ENCODE measurements at regions not wholly inside any gene's neighbourhood (a gene's known extent, or its start where the extent isn't known, plus 50 kb on each side); places are given as distances from the start of the nearest gene placed in this dataset.

- TF ChIP-seq, protein P1, sequence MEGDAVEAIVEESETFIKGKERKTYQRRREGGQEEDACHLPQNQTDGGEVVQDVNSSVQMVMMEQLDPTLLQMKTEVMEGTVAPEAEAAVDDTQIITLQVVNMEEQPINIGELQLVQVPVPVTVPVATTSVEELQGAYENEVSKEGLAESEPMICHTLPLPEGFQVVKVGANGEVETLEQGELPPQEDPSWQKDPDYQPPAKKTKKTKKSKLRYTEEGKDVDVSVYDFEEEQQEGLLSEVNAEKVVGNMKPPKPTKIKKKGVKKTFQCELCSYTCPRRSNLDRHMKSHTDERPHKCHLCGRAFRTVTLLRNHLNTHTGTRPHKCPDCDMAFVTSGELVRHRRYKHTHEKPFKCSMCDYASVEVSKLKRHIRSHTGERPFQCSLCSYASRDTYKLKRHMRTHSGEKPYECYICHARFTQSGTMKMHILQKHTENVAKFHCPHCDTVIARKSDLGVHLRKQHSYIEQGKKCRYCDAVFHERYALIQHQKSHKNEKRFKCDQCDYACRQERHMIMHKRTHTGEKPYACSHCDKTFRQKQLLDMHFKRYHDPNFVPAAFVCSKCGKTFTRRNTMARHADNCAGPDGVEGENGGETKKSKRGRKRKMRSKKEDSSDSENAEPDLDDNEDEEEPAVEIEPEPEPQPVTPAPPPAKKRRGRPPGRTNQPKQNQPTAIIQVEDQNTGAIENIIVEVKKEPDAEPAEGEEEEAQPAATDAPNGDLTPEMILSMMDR (IDR thresholded peaks at IDR 0.05): no peak
- TF ChIP-seq POLR2A (IDR thresholded peaks at IDR 0.05) (no peak), EP300 (IDR thresholded peaks at IDR 0.05; ENCODE audit: low read depth) (no peak), POLR2AphosphoS5 (IDR thresholded peaks at IDR 0.05) (no peak)
- H3K4me3 ChIP-seq: no peak overlapping the region
- WGBS, 2 donors (ENCODE audit: low coverage in 1 of 2): 60 to 74% methylated on average over 1 to 3 of the region's 3 CpGs
- no peaks in the 10 kb centered on the region for H3K4me1 ChIP-seq
- intact Hi-C loops (cut with DNase I; ENCODE audit: low total_unique reads) (no loop called here), in situ Hi-C loops (cut with MboI; ENCODE audit: low pct_ligation_motif_present in 1 of 4, low pct_unique_long_range_greater_than_20kb in 1 of 4, low sequenced_read_pairs in 3 of 4) (no loop called here)
- H3K9me3 ChIP-seq: no peaks in the 10 kb centered on the region
- no peaks in the 10 kb centered on the region for H3K36me3 ChIP-seq
- H3K27me3 ChIP-seq: no peaks in the 10 kb centered on the region
- DNase-seq: no peak
- no peak overlapping the region for H3K27ac ChIP-seq
These were observed 673.4 kb downstream of the SLC4A3 start for GRCh38 chr2:220300806-220301205.

- Histone ChIP-seq H3K9me3 (no peaks in the 10 kb centered on the region), H3K4me1 (no peaks in the 10 kb centered on the region), H3K4me3 (no peak overlapping the region), H3K36me3 (no peaks in the 10 kb centered on the region), H3K27ac (no peak overlapping the region), H3K27me3 (no peaks in the 10 kb centered on the region)
- 67 to 84% methylated on average over 1 of the region's 1 CpG for WGBS, 2 donors (ENCODE audit: low coverage in 1 of 2)
- TF ChIP-seq POLR2A (IDR thresholded peaks at IDR 0.05) (no peak), POLR2AphosphoS5 (IDR thresholded peaks at IDR 0.05) (no peak), EP300 (IDR thresholded peaks at IDR 0.05; ENCODE audit: low read depth) (no peak)
- TF ChIP-seq, protein P1 (IDR thresholded peaks at IDR 0.05): no peak
- in situ Hi-C loops (cut with MboI; ENCODE audit: low pct_ligation_motif_present in 1 of 4, low pct_unique_long_range_greater_than_20kb in 1 of 4, low sequenced_read_pairs in 3 of 4) (no loop called here), intact Hi-C loops (cut with DNase I; ENCODE audit: low total_unique reads) (no loop called here)
- DNase-seq: no peak
These were observed 675.3 kb downstream of the SLC4A3 start for GRCh38 chr2:220302756-220303155.

DNA sequence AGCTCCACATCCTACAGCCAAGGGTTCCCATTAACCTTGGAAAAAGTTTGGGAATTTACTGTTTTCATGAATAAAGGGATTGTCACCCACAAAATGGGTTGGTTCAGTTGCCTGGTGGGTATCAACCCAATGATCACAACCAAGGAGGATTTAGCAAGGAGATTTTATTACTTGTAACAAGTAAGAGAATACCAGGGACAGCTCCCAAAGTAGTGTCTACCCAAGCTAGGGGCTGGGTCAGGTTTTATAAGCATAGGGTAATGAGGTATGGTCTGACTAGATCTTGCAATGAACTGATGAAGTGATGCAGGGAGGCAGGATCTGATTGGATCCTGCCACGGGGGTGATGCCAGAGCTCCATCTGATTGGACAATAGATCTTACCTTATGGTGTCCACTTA, 681.8 kb downstream of the SLC4A3 start:
- intact Hi-C loops (cut with DNase I; ENCODE audit: low total_unique reads): no loop called here
- H3K4me3 ChIP-seq: no peak overlapping the region
- H3K4me1 ChIP-seq: no peaks in the 10 kb centered on the region
- no peak overlapping the region for H3K27ac ChIP-seq
- DNase-seq: no peak
- in situ Hi-C loops (cut with MboI; ENCODE audit: low pct_ligation_motif_present in 1 of 4, low pct_unique_long_range_greater_than_20kb in 1 of 4, low sequenced_read_pairs in 3 of 4): no loop called here
- H3K27me3 ChIP-seq: no peaks in the 10 kb centered on the region
- no peaks in the 10 kb centered on the region for H3K36me3 ChIP-seq
- H3K9me3 ChIP-seq: no peaks in the 10 kb centered on the region
- WGBS, 2 donors (ENCODE audit: low coverage in 1 of 2): 80% methylated on average over 1 of the region's 1 CpG; no CpG with 5 or more reads in 1 of the 2 donors
- no peak for TF ChIP-seq POLR2A (IDR thresholded peaks at IDR 0.05)
- TF ChIP-seq EP300 (IDR thresholded peaks at IDR 0.05; ENCODE audit: low read depth): no peak
- TF ChIP-seq, protein P1 (IDR thresholded peaks at IDR 0.05): no peak
- TF ChIP-seq POLR2AphosphoS5 (IDR thresholded peaks at IDR 0.05): no peak

- 79 to 88% methylated on average over 1 of the region's 1 CpG for WGBS, 2 donors (ENCODE audit: low coverage in 1 of 2)
- no peak for DNase-seq
These were observed 683.0 kb downstream of the SLC4A3 start for GRCh38 chr2:220310451-220310861.

More at GRCh38 chr2:220310451-220310861, 683.0 kb downstream of the SLC4A3 start:
- Histone ChIP-seq H3K4me1 (no peaks in the 10 kb centered on the region), H3K27ac (no peak overlapping the region), H3K27me3 (no peaks in the 10 kb centered on the region), H3K36me3 (no peaks in the 10 kb centered on the region), H3K4me3 (no peak overlapping the region), H3K9me3 (no peaks in the 10 kb centered on the region)
- intact Hi-C loops (cut with DNase I; ENCODE audit: low total_unique reads) (no loop called here), in situ Hi-C loops (cut with MboI; ENCODE audit: low pct_ligation_motif_present in 1 of 4, low pct_unique_long_range_greater_than_20kb in 1 of 4, low sequenced_read_pairs in 3 of 4) (no loop called here)
- no peak for TF ChIP-seq POLR2A (IDR thresholded peaks at IDR 0.05)
- TF ChIP-seq, protein P1 (IDR thresholded peaks at IDR 0.05): no peak
- no peak for TF ChIP-seq POLR2AphosphoS5 (IDR thresholded peaks at IDR 0.05)
- no peak for TF ChIP-seq EP300 (IDR thresholded peaks at IDR 0.05; ENCODE audit: low read depth)

All from transverse colon (tissue), 4 donors.